SK-N-SH (cell line): ENCODE measurements at regions not wholly inside any gene's neighbourhood (a gene's known extent, or its start where the extent isn't known, plus 50 kb on each side); places are given as distances from the start of the nearest gene placed in this dataset.

ENCODE experiments used
- CTCF ChIA-PET: fragments of 300-600, 350-600 bp; formaldehyde crosslinking; extraction: SDS; loops from one replicate; lab custom pipeline; 2021; lab: Yijun Ruan, JAX
- POLR2A ChIA-PET: fragments of 350-600 bp; sonication (Branson Sonifier 250); formaldehyde crosslinking; extraction: SDS; loops from one replicate; lab custom pipeline; 2020; ENCODE audit warnings: antibody characterized with exemption, inconsistent platforms; lab: Yijun Ruan, JAX
- DNase-seq: peaks from one replicate; pipeline ENCODE4 v3.0.0; 2012
- H2AFZ ChIP-seq: fragments of 200-600 bp; sonication (generic); 2 replicates; pipeline ENCODE4 v1.8.1; 2016; ENCODE audit warnings: antibody characterized with exemption, mild to moderate bottlenecking, low read depth
- H3F3A ChIP-seq: fragments of 200-600 bp; sonication (generic); replicated peaks from 2 replicates; pipeline ENCODE3; 2016; ENCODE audit warnings: antibody characterized with exemption, mild to moderate bottlenecking; ENCODE audit not compliant: insufficient read depth
- H3K27ac ChIP-seq, 2 experiments: fragments of 200-500 bp in 1 of 2; fragments of 200-600 bp in 1 of 2; sonication (Bioruptor generic) in 1 of 2; sonication (generic), shearing (Covaris generic) in 1 of 2; 2 replicates each; pipeline versions ENCODE4 v1.5.1 to v1.6.1; 2014 to 2016; ENCODE audit warnings: low read depth in 2 of 2, inconsistent platforms in 1 of 2, low read length in 1 of 2, mild to moderate bottlenecking in 1 of 2, mixed read lengths in 1 of 2
- H3K27me3 ChIP-seq: fragments of 200-600 bp; sonication (generic), shearing (Covaris generic); 2 replicates; pipeline ENCODE4 v1.6.1; 2016; ENCODE audit warnings: mixed run types; ENCODE audit not compliant: insufficient read depth
- H3K36me3 ChIP-seq, 2 experiments: fragments of 200-500 bp in 1 of 2; fragments of 200-600 bp in 1 of 2; sonication (Bioruptor generic) in 1 of 2; sonication (generic) in 1 of 2; replicated peaks in 1 of 2; 2 replicates each; pipeline versions ENCODE3 to v1.5.1; 2014 to 2016; ENCODE audit warnings: low read length in 1 of 2, mild to moderate bottlenecking in 1 of 2; ENCODE audit not compliant: insufficient read depth in 2 of 2, control insufficient read depth in 1 of 2
- H3K4me1 ChIP-seq, 2 experiments: fragments of 200-500 bp in 1 of 2; fragments of 200-600 bp in 1 of 2; sonication (Bioruptor generic) in 1 of 2; sonication (generic), shearing (Covaris generic) in 1 of 2; 2 replicates each; pipeline versions ENCODE4 v1.5.1 to v1.6.1; 2014 to 2016; ENCODE audit warnings: low read depth in 1 of 2, low read length in 1 of 2, mixed run types in 1 of 2; ENCODE audit not compliant: insufficient read depth in 2 of 2, control insufficient read depth in 1 of 2
- H3K4me2 ChIP-seq: fragments of 200-600 bp; sonication (generic), shearing (Covaris generic); 2 replicates; pipeline ENCODE4 v1.6.1; 2017; ENCODE audit warnings: mixed run types
- H3K4me3 ChIP-seq, 2 experiments: fragments of 200-500 bp in 1 of 2; fragments of 200-600 bp in 1 of 2; sonication (Bioruptor generic) in 1 of 2; sonication (generic), shearing (Covaris generic) in 1 of 2; 2 replicates each; pipeline versions ENCODE4 v1.5.1 to v1.8.1; 2014 to 2016; ENCODE audit warnings: low read depth in 2 of 2, inconsistent platforms in 1 of 2, low read length in 1 of 2, mild to moderate bottlenecking in 1 of 2, mixed read lengths in 1 of 2, moderate library complexity in 1 of 2
- H3K79me2 ChIP-seq: fragments of 200-600 bp; sonication (generic); 2 replicates; pipeline ENCODE4 v1.8.1; 2017; ENCODE audit warnings: mild to moderate bottlenecking; ENCODE audit not compliant: insufficient read depth
- H3K9ac ChIP-seq: fragments of 200-600 bp; sonication (generic); 2 replicates; pipeline ENCODE4 v1.6.1; 2017; ENCODE audit warnings: mixed run types
- H3K9me2 ChIP-seq: fragments of 200-600 bp; sonication (generic); 2 replicates; pipeline ENCODE4 v1.6.1; 2017; ENCODE audit warnings: mixed run types
- H3K9me3 ChIP-seq: fragments of 200-600 bp; sonication (generic); 2 replicates; pipeline ENCODE4 v1.6.1; 2017; ENCODE audit warnings: mixed run types, mild to moderate bottlenecking, moderate library complexity
- H4K20me1 ChIP-seq: fragments of 200-600 bp; sonication (generic); 2 replicates; pipeline ENCODE4 v1.6.1; 2017; ENCODE audit warnings: mild to moderate bottlenecking, mixed run types; ENCODE audit not compliant: insufficient read depth
- EP300 ChIP-seq, 2 experiments: IDR thresholded peaks; 2 replicates each; pipeline versions ENCODE4 v1.4.0 to v1.6.1; 2012; ENCODE audit warnings: borderline replicate concordance in 1 of 2, low read depth in 1 of 2, low read length in 1 of 2
- FOSL2 ChIP-seq: IDR thresholded peaks from 2 replicates; pipeline ENCODE4 v1.4.0; 2012; ENCODE audit warnings: low read depth, mild to moderate bottlenecking, moderate library complexity, borderline replicate concordance
- FOXJ3 ChIP-seq: sonication (generic); formaldehyde crosslinking; IDR thresholded peaks from 2 replicates; pipeline ENCODE4 v1.5.1; 2020; ENCODE audit warnings: mild to moderate bottlenecking, missing genetic modification reagents
- FOXM1 ChIP-seq: IDR thresholded peaks from 2 replicates; pipeline ENCODE4 v1.4.0; 2012; ENCODE audit warnings: low read depth, mild to moderate bottlenecking
- MEF2A ChIP-seq: IDR thresholded peaks from 2 replicates; pipeline ENCODE4 v1.4.0; 2012; ENCODE audit warnings: low read depth, borderline replicate concordance
- MXI1 ChIP-seq: IDR thresholded peaks from 2 replicates; pipeline ENCODE4 v1.6.1; 2012; ENCODE audit warnings: mild to moderate bottlenecking, low read depth, low read length, improper control_type of control experiment
- NFIC ChIP-seq: IDR thresholded peaks from 2 replicates; pipeline ENCODE4 v1.4.0; 2012; ENCODE audit warnings: borderline replicate concordance
- NRF1 ChIP-seq: IDR thresholded peaks from 2 replicates; pipeline ENCODE4 v1.6.1; 2012; ENCODE audit warnings: low read depth, mild to moderate bottlenecking, low read length
- POLR2AphosphoS5 ChIP-seq: IDR thresholded peaks from 2 replicates; pipeline ENCODE4 v1.6.1; 2012; ENCODE audit warnings: low read depth, low read length
- RCOR1 ChIP-seq: fragments of 150-350 bp; IDR thresholded peaks from 2 replicates; pipeline ENCODE4 v1.6.1; 2017; ENCODE audit warnings: antibody characterized with exemption, low read length
- RFX5 ChIP-seq: IDR thresholded peaks from 2 replicates; pipeline ENCODE4 v1.6.1; 2012; ENCODE audit warnings: mild to moderate bottlenecking, improper control_type of control experiment, low read length
- TCF12 ChIP-seq: IDR thresholded peaks from 2 replicates; pipeline ENCODE4 v1.4.0; 2012
- YY1 ChIP-seq: IDR thresholded peaks from 2 replicates; pipeline ENCODE4 v1.4.0; 2012; ENCODE audit warnings: low read depth, mild to moderate bottlenecking
- WGBS: methylation state at CpG from one replicate; pipeline ENCODE4 v1.1.6; 2017; ENCODE audit warnings: low lambda C conversion rate; 5-methylcytosine and 5-hydroxymethylcytosine counted together
- TF ChIP-seq, protein P1 (sequence below): IDR thresholded peaks from 2 replicates; pipeline ENCODE4 v1.4.0; 2012; ENCODE audit warnings: low read depth
- TF ChIP-seq, protein P2 (sequence below): fragments of 150-350 bp; IDR thresholded peaks from 2 replicates; pipeline ENCODE4 v1.6.1; 2017; ENCODE audit warnings: antibody characterized with exemption, low read length, low read depth, borderline replicate concordance
- TF ChIP-seq, protein P3 (sequence below): IDR thresholded peaks from 2 replicates; pipeline ENCODE4 v1.6.1; 2012; ENCODE audit warnings: mild to moderate bottlenecking, low read depth, low read length, moderate library complexity
- TF ChIP-seq, protein P4 (sequence below): IDR thresholded peaks from 2 replicates; pipeline ENCODE4; 2012
- TF ChIP-seq, protein P5 (sequence below): fragments of 200-600 bp; sonication (generic); IDR thresholded peaks from 2 replicates; pipeline ENCODE4 v1.6.1; 2017; ENCODE audit warnings: antibody characterized with exemption, mild to moderate bottlenecking, moderate library complexity
- TF ChIP-seq, protein P6 (sequence below): IDR thresholded peaks from 2 replicates; pipeline ENCODE4 v1.4.0; 2012; ENCODE audit warnings: low read depth, borderline replicate concordance
- TF ChIP-seq, protein P7 (sequence below): fragments of 150-350 bp; IDR thresholded peaks from 2 replicates; pipeline ENCODE4 v1.6.1; 2016; ENCODE audit warnings: mild to moderate bottlenecking, low read depth, low read length

DNA sequence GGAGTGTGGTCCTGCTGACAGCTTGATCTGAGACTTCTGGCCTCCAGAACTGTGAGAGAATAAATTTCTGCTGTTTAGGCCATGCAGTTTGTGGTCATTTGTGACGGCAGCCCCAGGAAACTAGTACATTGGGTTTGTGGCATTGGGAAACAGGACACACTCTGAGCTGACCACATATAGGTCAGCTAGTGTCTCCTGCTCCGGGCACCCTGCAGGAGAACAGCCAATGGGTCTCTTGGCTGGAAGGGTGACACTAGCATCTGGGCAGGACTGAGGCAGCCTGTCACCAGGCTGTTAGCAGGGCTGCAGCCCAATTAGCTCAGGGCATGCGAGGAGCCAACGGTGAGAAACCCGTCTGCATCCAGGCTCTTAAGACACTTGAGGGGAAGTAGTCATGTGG is 83.2 kb downstream of the PITPNM2 start:
- no peaks in the 10 kb centered on the region for H3K79me2 ChIP-seq
- no peak overlapping the region for H2AFZ ChIP-seq
- TF ChIP-seq, protein P1, sequence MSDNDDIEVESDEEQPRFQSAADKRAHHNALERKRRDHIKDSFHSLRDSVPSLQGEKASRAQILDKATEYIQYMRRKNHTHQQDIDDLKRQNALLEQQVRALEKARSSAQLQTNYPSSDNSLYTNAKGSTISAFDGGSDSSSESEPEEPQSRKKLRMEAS, result no peak
- TF ChIP-seq POLR2AphosphoS5 (no peak), MXI1 (no peak), RFX5 (no peak), NFIC (no peak), RCOR1 (no peak), TCF12 (no peak), NRF1 (no peak), YY1 (no peak), FOSL2 (no peak), FOXJ3 (CRISPR knock-in tag) (no peak), EP300 (IDR thresholded peaks at IDR 0.05; ENCODE audit: borderline replicate concordance in 1 of 2, low read depth in 1 of 2, low read length in 1 of 2) (no peak), FOXM1 (no peak), MEF2A (no peak)
- TF ChIP-seq, protein P2, sequence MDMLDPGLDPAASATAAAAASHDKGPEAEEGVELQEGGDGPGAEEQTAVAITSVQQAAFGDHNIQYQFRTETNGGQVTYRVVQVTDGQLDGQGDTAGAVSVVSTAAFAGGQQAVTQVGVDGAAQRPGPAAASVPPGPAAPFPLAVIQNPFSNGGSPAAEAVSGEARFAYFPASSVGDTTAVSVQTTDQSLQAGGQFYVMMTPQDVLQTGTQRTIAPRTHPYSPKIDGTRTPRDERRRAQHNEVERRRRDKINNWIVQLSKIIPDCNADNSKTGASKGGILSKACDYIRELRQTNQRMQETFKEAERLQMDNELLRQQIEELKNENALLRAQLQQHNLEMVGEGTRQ, result no peak
- TF ChIP-seq, protein P3, sequence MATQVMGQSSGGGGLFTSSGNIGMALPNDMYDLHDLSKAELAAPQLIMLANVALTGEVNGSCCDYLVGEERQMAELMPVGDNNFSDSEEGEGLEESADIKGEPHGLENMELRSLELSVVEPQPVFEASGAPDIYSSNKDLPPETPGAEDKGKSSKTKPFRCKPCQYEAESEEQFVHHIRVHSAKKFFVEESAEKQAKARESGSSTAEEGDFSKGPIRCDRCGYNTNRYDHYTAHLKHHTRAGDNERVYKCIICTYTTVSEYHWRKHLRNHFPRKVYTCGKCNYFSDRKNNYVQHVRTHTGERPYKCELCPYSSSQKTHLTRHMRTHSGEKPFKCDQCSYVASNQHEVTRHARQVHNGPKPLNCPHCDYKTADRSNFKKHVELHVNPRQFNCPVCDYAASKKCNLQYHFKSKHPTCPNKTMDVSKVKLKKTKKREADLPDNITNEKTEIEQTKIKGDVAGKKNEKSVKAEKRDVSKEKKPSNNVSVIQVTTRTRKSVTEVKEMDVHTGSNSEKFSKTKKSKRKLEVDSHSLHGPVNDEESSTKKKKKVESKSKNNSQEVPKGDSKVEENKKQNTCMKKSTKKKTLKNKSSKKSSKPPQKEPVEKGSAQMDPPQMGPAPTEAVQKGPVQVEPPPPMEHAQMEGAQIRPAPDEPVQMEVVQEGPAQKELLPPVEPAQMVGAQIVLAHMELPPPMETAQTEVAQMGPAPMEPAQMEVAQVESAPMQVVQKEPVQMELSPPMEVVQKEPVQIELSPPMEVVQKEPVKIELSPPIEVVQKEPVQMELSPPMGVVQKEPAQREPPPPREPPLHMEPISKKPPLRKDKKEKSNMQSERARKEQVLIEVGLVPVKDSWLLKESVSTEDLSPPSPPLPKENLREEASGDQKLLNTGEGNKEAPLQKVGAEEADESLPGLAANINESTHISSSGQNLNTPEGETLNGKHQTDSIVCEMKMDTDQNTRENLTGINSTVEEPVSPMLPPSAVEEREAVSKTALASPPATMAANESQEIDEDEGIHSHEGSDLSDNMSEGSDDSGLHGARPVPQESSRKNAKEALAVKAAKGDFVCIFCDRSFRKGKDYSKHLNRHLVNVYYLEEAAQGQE, result no peak
- TF ChIP-seq, protein P4, sequence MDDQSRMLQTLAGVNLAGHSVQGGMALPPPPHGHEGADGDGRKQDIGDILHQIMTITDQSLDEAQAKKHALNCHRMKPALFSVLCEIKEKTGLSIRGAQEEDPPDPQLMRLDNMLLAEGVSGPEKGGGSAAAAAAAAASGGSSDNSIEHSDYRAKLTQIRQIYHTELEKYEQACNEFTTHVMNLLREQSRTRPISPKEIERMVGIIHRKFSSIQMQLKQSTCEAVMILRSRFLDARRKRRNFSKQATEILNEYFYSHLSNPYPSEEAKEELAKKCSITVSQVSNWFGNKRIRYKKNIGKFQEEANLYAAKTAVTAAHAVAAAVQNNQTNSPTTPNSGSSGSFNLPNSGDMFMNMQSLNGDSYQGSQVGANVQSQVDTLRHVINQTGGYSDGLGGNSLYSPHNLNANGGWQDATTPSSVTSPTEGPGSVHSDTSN, result no peak
- TF ChIP-seq, protein P5, sequence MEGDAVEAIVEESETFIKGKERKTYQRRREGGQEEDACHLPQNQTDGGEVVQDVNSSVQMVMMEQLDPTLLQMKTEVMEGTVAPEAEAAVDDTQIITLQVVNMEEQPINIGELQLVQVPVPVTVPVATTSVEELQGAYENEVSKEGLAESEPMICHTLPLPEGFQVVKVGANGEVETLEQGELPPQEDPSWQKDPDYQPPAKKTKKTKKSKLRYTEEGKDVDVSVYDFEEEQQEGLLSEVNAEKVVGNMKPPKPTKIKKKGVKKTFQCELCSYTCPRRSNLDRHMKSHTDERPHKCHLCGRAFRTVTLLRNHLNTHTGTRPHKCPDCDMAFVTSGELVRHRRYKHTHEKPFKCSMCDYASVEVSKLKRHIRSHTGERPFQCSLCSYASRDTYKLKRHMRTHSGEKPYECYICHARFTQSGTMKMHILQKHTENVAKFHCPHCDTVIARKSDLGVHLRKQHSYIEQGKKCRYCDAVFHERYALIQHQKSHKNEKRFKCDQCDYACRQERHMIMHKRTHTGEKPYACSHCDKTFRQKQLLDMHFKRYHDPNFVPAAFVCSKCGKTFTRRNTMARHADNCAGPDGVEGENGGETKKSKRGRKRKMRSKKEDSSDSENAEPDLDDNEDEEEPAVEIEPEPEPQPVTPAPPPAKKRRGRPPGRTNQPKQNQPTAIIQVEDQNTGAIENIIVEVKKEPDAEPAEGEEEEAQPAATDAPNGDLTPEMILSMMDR, result no peak
- TF ChIP-seq, protein P6, sequence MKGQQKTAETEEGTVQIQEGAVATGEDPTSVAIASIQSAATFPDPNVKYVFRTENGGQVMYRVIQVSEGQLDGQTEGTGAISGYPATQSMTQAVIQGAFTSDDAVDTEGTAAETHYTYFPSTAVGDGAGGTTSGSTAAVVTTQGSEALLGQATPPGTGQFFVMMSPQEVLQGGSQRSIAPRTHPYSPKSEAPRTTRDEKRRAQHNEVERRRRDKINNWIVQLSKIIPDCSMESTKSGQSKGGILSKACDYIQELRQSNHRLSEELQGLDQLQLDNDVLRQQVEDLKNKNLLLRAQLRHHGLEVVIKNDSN, result no peak
- TF ChIP-seq, protein P7, sequence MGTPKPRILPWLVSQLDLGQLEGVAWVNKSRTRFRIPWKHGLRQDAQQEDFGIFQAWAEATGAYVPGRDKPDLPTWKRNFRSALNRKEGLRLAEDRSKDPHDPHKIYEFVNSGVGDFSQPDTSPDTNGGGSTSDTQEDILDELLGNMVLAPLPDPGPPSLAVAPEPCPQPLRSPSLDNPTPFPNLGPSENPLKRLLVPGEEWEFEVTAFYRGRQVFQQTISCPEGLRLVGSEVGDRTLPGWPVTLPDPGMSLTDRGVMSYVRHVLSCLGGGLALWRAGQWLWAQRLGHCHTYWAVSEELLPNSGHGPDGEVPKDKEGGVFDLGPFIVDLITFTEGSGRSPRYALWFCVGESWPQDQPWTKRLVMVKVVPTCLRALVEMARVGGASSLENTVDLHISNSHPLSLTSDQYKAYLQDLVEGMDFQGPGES, result no peak
- DNase-seq, result no peak
- no peak overlapping the region for H3K9ac ChIP-seq
- H3K36me3 ChIP-seq, result no peaks in the 10 kb centered on the region
- POLR2A ChIA-PET, result interaction anchor here (1.9 kb wide), 1 partner anchor 165 kb away, joined by 5 read pairs; the partner anchor contains the start of genes MPHOSPH9 and MTRFR
- H3K4me3 ChIP-seq, result no peak overlapping the region
- H3K27me3 ChIP-seq, result no peaks in the 10 kb centered on the region
- H3K4me2 ChIP-seq, result no peak overlapping the region
- H3K9me3 ChIP-seq, result no peaks in the 10 kb centered on the region
- no peaks in the 10 kb centered on the region for H3K9me2 ChIP-seq
- WGBS, result 83% methylated on average over 1 of the region's 5 CpGs
- H4K20me1 ChIP-seq, result no peaks in the 10 kb centered on the region
- CTCF ChIA-PET, result interaction anchor here (2.8 kb wide), 1 partner anchor 25 kb away, joined by 10 read pairs; no protein-coding TSS in a partner anchor
- peaks cover 9 to 38% of the 10 kb centered on the region in 2 experiments; a peak in 3 of 4 replicates for H3K4me1 ChIP-seq
- no peak overlapping the region for H3K27ac ChIP-seq
- H3F3A ChIP-seq, result no peaks in the 10 kb centered on the region
